T-helper 1 cell treated with Interleukin-12 subunit alpha and Interleukin-12 subunit beta and Interleukin-4 antibody, amounts not matched to agents 30 ng/mL and 1 ng/mL, for 36 hours (primary cell): ENCODE measurements at regions not wholly inside any gene's neighbourhood (a gene's known extent, or its start where the extent isn't known, plus 50 kb on each side); places are given as distances from the start of the nearest gene placed in this dataset.
"Not testable (repeated sequence)": the region's sequence is repeated elsewhere in the genome, so short reads cannot be mapped to it uniquely, and the experiment has no call there.

Experiments
- intact Hi-C: fragments of 100-400 bp; cut with micrococcal nuclease; formaldehyde crosslinking; loops from one replicate; pipeline ENCODE4 v1.15.1; 2024

DNA sequence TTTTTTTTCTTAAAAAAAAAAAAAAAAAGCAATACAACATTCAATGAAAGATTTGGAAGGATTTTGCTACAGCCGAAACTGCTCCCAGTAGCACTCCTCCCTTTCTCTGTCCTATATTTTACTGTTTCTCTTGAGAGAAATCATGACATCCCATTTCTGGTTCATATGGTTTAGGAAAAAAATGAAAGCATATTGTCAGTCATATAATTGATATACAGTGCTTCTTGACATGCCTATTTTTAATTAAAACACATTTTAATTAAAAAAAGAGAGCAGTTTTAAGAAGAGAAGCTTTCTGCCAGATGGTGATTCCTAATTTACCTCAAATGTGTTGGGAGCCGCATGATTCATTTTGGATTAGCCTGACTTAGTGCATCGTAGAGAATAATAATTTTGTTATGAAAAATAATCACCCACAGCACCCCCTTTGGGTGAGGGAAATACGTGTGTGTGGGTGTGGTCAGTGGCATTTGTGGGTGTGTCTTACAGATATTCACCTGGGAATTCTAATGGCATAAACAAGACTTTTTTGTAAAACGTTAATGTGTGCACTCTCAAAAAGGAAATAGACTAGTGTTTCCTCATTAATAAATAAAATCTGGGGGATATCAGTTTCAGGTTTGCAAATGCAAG is 544.5 kb downstream of the MFSD1 start:
- intact Hi-C loops = no loop called here

GRCh38 chr3:159348431-159348830 is 546.6 kb downstream of the MFSD1 start:
- intact Hi-C loops = no loop called here

- intact Hi-C loops = no loop called here
Measured at GRCh38 chr3:159356606-159357005, 554.8 kb downstream of the MFSD1 start.

GRCh38 chr3:159364511-159364910 is 562.7 kb downstream of the MFSD1 start:
- intact Hi-C loops = no loop called here

GRCh38 chr3:159366476-159366875 is 564.6 kb downstream of the MFSD1 start:
- intact Hi-C loops = no loop called here

DNA sequence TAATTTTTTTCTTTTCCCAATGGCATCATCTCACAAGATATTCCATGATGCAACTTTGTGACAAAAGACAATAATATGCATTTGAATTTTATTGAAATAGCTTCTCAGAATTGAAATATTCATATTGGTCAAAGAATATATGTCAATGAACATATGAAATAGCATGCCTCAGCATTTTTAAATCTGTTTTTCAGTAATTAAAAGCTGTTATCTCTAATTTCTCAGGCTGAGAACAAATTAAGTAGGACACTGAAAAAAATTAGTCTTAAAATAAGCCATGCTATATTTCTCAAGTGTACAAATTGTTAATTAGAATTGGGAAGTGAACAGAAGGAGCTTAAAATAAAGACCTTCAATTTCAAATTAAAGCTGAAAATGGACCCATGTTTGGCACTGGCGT is 570.1 kb downstream of the MFSD1 start:
- intact Hi-C loops = no loop called here

- intact Hi-C loops = no loop called here
Measured at GRCh38 chr3:159378396-159379194, 576.7 kb downstream of the MFSD1 start.

- intact Hi-C loops = no loop called here
Measured at GRCh38 chr3:159380891-159381290, 579.0 kb downstream of the MFSD1 start.

DNA sequence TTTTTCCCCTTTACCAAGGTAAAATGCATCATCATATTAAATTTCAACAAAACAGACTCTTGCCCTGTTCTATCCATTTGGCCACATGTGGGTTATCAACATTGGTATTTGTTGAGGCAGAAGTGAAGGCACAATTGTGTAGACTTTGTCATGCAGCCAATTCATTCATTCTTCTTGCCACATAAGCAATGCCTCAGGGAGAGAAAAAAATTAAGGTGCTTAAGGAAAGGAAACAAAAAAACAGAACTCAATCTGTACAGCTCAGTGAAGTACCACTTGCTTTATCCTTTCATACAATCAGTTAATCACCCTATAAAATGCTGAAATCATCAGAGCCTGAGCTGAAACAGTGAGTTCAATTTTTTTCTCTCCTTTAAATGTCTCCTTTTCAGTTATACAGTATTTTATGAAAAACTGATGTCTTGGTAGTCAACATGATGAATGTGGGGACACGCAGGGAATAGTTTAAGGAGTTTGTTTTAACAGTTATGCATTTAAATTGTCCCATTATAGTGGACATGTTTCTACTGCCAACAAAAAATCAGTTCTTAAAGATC is 588.9 kb downstream of the MFSD1 start:
- intact Hi-C loops = no loop called here

DNA sequence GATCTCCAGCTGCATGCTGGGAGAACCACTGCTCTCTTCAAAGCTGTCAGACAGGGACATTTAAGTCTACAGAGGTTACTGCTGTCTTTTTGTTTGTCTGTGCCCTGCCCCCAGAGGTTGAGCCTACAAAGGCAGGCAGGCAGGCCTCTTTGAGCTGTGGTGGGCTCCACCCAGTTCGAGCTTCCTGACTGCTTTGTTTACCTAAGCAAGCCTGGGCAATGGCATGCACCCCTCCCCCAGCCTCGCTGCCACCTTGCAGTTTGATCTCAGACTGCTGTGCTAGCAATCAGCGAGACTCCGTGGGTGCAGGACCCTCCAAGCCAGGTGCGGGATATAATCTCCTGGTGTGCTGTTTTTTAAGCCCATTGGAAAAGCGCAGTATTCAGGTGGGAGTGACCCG is 591.0 kb upstream of the IL12A start:
- intact Hi-C loops = not testable (repeated sequence)

- intact Hi-C loops = no loop called here
Measured at GRCh38 chr3:159401069-159401468, 587.6 kb upstream of the IL12A start.

DNA sequence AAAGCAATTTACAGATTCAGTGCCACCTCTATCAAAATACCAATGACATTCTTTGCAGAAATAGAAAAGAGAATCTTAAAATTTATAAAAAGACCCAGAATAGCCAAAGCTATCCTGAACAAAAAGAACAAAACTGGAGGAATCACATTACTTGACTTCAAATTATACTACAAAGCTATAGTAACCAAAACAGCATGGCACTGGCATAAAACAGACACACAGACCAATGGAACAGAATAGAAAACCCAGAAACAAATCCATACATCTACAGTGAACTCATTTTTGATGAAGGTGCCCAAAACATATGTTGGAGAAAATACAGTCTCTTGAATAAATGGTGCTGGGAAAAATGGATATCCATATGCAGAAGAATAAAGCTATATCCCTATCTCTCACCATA is 578.9 kb upstream of the IL12A start:
- intact Hi-C loops = not testable (repeated sequence)

DNA sequence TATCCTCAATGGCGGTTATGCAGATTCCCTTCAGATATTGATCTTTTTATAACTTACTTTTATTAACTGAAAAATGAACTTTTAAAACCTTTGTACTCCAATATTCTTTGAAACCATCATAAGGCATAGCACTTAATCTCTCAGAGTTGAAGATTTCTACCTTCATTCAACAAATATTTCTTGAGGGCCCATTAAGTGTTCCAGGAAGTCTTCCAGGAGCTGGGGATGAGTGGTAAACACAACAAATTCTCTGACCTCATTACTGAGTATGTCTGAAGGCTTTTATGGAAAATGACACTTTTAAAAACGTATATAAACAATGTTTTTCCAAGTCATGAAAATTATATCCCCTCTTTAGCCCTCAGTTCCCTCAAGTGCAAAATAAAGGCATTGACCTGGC is 575.3 kb upstream of the IL12A start:
- intact Hi-C loops = no loop called here

GRCh38 chr3:159416856-159417255 is 571.8 kb upstream of the IL12A start:
- intact Hi-C loops = no loop called here

GRCh38 chr3:159417761-159418160 is 570.9 kb upstream of the IL12A start:
- intact Hi-C loops = no loop called here

GRCh38 chr3:159418571-159419526 is 569.8 kb upstream of the IL12A start:
- intact Hi-C loops = no loop called here

DNA sequence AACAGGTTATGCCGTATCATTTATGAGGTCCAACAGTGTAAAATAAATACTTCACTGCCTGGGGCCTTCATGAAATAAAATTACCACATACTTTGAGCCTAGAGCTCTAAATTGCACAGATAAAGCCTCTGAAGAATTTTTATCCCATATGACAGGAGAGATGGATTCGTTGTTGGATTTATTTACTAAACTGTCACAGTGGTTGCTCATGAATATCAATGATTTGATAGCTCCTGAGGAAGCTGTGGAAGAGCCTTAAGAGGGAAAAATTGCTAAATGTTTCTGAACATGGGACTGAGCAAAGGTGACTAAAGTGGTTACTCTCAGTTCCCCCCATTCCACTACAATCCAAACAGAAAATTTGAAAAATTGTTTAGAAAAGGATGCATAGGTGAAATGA is 558.9 kb upstream of the IL12A start:
- intact Hi-C loops = no loop called here

DNA sequence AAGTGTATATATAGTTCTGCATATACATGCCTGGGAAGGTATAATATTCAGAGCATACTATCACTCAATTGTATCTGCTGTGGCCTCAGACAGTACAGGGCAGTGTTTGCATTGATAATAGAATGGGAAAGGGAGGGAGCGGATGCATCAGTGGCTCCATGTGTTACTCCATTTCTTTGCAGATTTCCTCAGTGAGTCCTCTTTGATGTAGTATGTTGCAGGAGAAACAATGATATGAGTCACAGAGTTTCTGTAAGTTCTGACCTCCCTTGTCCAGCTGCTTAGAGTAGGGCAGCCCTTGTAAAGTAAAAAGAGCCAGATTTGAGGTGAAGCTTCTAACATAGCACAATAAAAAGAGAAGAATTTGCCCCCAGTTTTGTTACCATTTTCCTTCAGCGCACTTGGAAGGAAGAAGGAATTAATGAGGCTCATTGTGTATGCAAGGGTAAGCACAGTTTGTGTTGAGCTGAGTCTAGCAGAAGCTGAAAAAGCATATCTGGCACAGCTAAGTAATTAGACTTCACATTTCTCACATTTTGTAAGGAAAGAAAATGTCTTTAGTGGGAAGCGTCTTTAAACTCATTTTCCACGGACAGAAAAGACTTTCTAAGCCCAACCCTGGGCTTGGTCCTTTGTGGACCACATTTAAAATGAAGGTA is 555.8 kb upstream of the IL12A start:
- intact Hi-C loops = no loop called here

DNA sequence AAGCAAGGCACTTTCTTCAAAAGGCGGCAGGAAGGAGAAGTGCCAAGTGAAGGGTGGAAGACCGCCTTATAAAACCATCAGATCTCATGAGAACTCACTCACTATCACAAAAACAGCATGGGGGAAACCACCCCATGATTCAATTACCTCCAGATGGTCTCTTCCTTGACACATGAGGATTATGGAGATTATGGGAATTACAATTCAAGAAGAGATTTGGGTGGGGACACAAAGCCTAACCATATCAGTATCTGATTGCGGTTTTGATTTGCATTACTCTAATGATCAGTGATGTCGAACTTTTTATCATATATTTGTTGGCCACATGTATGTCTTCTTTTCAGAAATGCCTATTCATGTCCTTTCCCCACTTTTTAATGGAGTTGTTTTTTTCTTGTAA is 549.3 kb upstream of the IL12A start:
- intact Hi-C loops = no loop called here

DNA sequence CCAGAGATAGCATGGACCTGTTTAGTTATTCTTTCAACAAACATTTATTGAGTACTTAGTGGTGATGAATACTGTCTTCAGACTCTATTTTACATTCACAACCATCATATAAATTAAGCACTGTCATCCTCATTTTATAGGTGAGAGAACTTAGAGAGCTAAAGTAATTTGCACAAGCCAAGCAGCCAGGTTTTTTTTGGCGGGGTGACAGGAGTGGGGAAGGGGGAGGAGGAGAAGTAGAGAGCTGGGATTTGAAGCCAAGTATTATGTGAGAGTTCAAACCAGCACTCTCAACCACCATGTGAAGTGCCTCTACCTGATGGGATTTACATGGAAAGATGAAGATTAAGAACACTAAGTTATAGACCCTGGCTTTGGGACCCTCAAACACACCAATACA is 547.4 kb upstream of the IL12A start:
- intact Hi-C loops = no loop called here

DNA sequence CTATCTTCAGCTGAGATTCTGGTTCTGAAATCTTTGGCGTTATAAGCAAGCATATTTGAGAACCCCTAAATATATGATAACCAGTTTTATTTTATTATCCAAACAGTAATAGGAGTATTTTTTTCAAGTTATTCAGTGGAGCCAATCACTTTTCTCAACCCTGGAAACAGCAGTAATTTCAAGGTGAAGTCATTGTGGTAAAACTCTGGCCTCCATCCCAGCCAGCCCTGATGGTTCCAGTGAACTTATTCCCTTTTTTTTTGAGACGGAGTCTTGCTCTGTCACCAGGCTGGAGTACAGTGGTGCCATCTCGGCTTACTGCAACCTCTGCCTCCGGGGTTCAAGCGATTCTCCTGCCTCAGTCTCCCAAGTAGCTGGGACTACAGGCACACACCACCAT is 545.4 kb upstream of the IL12A start:
- intact Hi-C loops = no loop called here
